ENCODE measurements at regions not wholly inside any gene's neighbourhood (a gene's known extent, or its start where the extent isn't known, plus 50 kb on each side); places are given as distances from the start of the nearest gene placed in this dataset.

GRCh38 chr1:218996362-218996761 is 177.3 kb upstream of the LYPLAL1 start:
- no peak overlapping the region for H3K4me3 ChIP-seq
- H3K4me1 ChIP-seq: no peaks in the 10 kb centered on the region
- H3K9me3 ChIP-seq (replicated peaks): no peaks in the 10 kb centered on the region
- H3K27ac ChIP-seq (replicated peaks): no peak overlapping the region
- intact Hi-C loops (cut with micrococcal nuclease): no loop called here
- no peaks in the 10 kb centered on the region for H3K36me3 ChIP-seq
- DNase-seq: no peak
- no peaks in the 10 kb centered on the region for H3K27me3 ChIP-seq (ENCODE audit: low read depth)
- TF ChIP-seq, protein P1, sequence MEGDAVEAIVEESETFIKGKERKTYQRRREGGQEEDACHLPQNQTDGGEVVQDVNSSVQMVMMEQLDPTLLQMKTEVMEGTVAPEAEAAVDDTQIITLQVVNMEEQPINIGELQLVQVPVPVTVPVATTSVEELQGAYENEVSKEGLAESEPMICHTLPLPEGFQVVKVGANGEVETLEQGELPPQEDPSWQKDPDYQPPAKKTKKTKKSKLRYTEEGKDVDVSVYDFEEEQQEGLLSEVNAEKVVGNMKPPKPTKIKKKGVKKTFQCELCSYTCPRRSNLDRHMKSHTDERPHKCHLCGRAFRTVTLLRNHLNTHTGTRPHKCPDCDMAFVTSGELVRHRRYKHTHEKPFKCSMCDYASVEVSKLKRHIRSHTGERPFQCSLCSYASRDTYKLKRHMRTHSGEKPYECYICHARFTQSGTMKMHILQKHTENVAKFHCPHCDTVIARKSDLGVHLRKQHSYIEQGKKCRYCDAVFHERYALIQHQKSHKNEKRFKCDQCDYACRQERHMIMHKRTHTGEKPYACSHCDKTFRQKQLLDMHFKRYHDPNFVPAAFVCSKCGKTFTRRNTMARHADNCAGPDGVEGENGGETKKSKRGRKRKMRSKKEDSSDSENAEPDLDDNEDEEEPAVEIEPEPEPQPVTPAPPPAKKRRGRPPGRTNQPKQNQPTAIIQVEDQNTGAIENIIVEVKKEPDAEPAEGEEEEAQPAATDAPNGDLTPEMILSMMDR (IDR thresholded peaks at IDR 0.05; ENCODE audit: borderline replicate concordance): no peak

DNA sequence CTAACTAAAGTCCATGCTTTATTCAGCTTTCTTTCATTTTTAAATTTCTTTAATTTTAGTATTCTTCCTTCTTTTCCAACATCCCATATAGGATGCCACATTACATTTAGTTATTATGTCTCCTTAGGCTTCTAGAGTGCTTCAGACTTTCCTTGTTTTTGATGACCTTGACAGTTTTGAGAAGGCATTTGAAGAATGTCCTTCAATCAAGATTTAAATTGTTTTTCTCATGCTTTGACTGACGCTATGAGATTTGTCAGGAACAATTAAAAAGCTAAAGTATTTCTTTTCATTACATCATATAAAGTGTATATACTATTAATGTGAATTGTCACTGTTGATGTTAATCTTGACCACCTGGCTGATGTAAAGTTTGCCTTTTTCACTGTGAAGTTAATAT is 173.7 kb upstream of the LYPLAL1 start:
- H3K27me3 ChIP-seq (ENCODE audit: low read depth): no peaks in the 10 kb centered on the region
- H3K36me3 ChIP-seq: no peaks in the 10 kb centered on the region
- peaks cover 14% of the 10 kb centered on the region for H3K9me3 ChIP-seq (replicated peaks)
- no peak overlapping the region for H3K4me3 ChIP-seq
- TF ChIP-seq, protein P1 (IDR thresholded peaks at IDR 0.05; ENCODE audit: borderline replicate concordance): no peak
- H3K4me1 ChIP-seq: no peaks in the 10 kb centered on the region
- no peak for DNase-seq
- intact Hi-C loops (cut with micrococcal nuclease): no loop called here
- no peak overlapping the region for H3K27ac ChIP-seq (replicated peaks)

GRCh38 chr1:219000631-219001030 is 173.0 kb upstream of the LYPLAL1 start:
- Histone ChIP-seq H3K9me3 (replicated peaks) (peaks cover 20% of the 10 kb centered on the region), H3K4me1 (no peaks in the 10 kb centered on the region), H3K4me3 (no peak overlapping the region), H3K27me3 (ENCODE audit: low read depth) (no peaks in the 10 kb centered on the region), H3K36me3 (no peaks in the 10 kb centered on the region), H3K27ac (replicated peaks) (no peak overlapping the region)
- DNase-seq: no peak
- TF ChIP-seq, protein P1 (IDR thresholded peaks at IDR 0.05; ENCODE audit: borderline replicate concordance): no peak
- intact Hi-C loops (cut with micrococcal nuclease): no loop called here

DNA sequence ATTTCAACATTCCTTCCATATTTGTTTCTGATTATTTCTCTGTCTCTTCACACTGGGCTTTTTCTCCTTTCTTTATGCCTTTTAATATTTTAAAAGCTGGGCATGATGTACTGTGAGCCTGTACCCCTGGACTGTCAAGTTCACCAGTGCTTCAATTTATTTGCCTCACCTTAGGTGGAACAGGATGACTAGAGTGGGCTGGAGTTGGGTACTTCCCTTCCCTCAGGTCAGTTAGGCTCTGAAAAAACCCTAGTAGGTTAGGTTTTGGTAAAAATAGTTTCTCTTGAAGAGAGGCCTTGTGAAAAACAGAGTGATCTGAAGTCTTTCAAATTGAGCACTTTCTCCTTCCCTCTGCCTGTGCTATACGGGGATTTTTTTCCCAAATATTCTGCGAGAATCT is 163.0 kb upstream of the LYPLAL1 start:
- H3K27me3 ChIP-seq (ENCODE audit: low read depth): no peaks in the 10 kb centered on the region
- intact Hi-C loops (cut with micrococcal nuclease): no loop called here
- H3K4me1 ChIP-seq: peaks cover 8% of the 10 kb centered on the region
- TF ChIP-seq, protein P1 (IDR thresholded peaks at IDR 0.05; ENCODE audit: borderline replicate concordance): no peak
- H3K36me3 ChIP-seq: no peaks in the 10 kb centered on the region
- peaks cover 10% of the 10 kb centered on the region for H3K9me3 ChIP-seq (replicated peaks)
- H3K27ac ChIP-seq (replicated peaks): no peak overlapping the region
- no peak for DNase-seq
- H3K4me3 ChIP-seq: no peak overlapping the region

DNA sequence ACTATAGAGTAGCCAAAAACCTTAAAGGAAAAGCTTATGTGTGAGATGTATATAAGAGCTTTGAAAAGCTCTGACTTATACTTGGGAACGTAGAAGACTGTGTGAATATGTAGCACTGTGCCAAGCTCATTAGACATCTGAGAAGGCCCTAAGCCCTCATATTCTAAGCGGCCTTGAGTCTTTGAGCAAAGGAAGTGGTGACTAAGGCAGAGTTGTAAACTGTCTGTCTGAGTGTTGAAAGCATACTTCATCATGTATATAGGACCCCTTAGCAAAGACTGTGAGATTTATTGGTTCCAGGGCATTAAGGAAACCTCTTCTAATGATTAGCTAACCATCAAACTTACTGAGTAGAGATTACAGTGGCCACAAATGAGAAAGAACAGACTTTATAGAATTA is 153.3 kb upstream of the LYPLAL1 start:
- TF ChIP-seq, protein P1 (IDR thresholded peaks at IDR 0.05; ENCODE audit: borderline replicate concordance): no peak
- H3K27ac ChIP-seq (replicated peaks): no peak overlapping the region
- no peaks in the 10 kb centered on the region for H3K4me1 ChIP-seq
- no peak for DNase-seq
- H3K36me3 ChIP-seq: no peaks in the 10 kb centered on the region
- intact Hi-C loops (cut with micrococcal nuclease): no loop called here
- no peaks in the 10 kb centered on the region for H3K27me3 ChIP-seq (ENCODE audit: low read depth)
- peaks cover 10% of the 10 kb centered on the region for H3K9me3 ChIP-seq (replicated peaks)
- no peak overlapping the region for H3K4me3 ChIP-seq

DNA sequence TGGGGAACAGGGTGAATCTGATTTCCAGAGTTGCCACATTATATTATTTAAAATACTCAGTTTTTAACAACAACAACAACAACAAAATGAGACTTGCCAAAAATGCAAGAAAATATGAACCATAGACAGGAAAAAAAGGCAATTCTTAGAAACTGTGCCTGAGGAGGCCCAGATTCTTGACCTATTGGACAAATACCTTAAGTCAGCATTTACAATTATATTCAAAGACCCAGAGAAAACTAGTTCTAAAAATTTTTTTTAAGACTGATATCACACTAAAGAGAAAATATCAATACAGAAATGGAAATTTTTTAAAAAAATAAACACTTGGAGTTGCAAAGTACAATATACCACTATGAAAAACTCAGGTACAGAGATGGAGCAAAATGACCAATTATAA is 152.8 kb upstream of the LYPLAL1 start:
- no peak for DNase-seq
- H3K36me3 ChIP-seq: no peaks in the 10 kb centered on the region
- no peaks in the 10 kb centered on the region for H3K27me3 ChIP-seq (ENCODE audit: low read depth)
- no peaks in the 10 kb centered on the region for H3K4me1 ChIP-seq
- TF ChIP-seq, protein P1 (IDR thresholded peaks at IDR 0.05; ENCODE audit: borderline replicate concordance): no peak
- intact Hi-C loops (cut with micrococcal nuclease): no loop called here
- H3K9me3 ChIP-seq (replicated peaks): peaks cover 10% of the 10 kb centered on the region
- no peak overlapping the region for H3K4me3 ChIP-seq
- no peak overlapping the region for H3K27ac ChIP-seq (replicated peaks)

All from left ventricle myocardium inferior (tissue), 1 donor.